GM12878 (cell line): ENCODE measurements at regions not wholly inside any gene's neighbourhood (a gene's known extent, or its start where the extent isn't known, plus 50 kb on each side); places are given as distances from the start of the nearest gene placed in this dataset.

Experiments
- ATAC-seq: fragments of 200-7000 bp; cut with Tn5 transposase; 3 replicates; pipeline ENCODE4 v1.9.1; 2020; ENCODE audit warnings: mild to moderate bottlenecking, moderate library complexity
- BruUV-seq: library from RNA; stranded (reverse); fragments of 400-500 nt; replicated peaks from 2 replicates; lab custom pipeline; 2021; lab: Mats Ljungman, UMichigan
- CTCF ChIA-PET: fragments of 300-600 bp; sonication (Branson Sonifier 250); formaldehyde crosslinking; extraction: SDS; loops from one replicate; lab custom pipeline; 2021; ENCODE audit warnings: inconsistent platforms; lab: Yijun Ruan, JAX
- POLR2A ChIA-PET: fragments of 350-600 bp; formaldehyde crosslinking; extraction: SDS; loops from one replicate; lab custom pipeline; 2021; ENCODE audit warnings: inconsistent platforms; lab: Charles Lee
- RAD21 ChIA-PET: fragments of 300-600 bp; sonication (Branson Sonifier 250); formaldehyde crosslinking; loops from one replicate; lab custom pipeline; 2023; ENCODE audit warnings: antibody characterized with exemption; ENCODE audit not compliant: unreplicated experiment; lab: Charles Lee
- SMC1A ChIA-PET: fragments of 300-600 bp; sonication (Branson Sonifier 250); formaldehyde crosslinking; loops from one replicate; lab custom pipeline; 2023; ENCODE audit not compliant: unreplicated experiment, uncharacterized antibody; lab: Charles Lee
- DNase-seq: peaks from one replicate; pipeline ENCODE4 v3.0.0-alpha.2; 2011; ENCODE audit warnings: low read depth, low spot score
- FAIRE-seq: peaks from 3 replicates; lab custom pipeline; 2011; peaks lifted over from hg19 to GRCh38; lab: Jason Lieb, UNC
- H2AFZ ChIP-seq: 2 replicates; pipeline ENCODE4 v1.6.0; 2011; ENCODE audit warnings: low read depth, low read length, control low read depth; ENCODE audit not compliant: control insufficient read depth
- H3K27ac ChIP-seq: 2 replicates; pipeline ENCODE4 v1.5.1; 2011; ENCODE audit warnings: control low read depth; ENCODE audit not compliant: control insufficient read depth, insufficient read depth
- H3K27me3 ChIP-seq, 2 experiments: replicated peaks in 1 of 2; 2 replicates each; pipeline versions ENCODE4 v1.6.0 to v1.6.1; 2011; ENCODE audit warnings: low read length in 1 of 2; ENCODE audit not compliant: control insufficient read depth in 2 of 2, insufficient read depth in 2 of 2
- H3K36me3 ChIP-seq, 2 experiments: 2 replicates each; pipeline ENCODE4 v1.5.1; 2011; ENCODE audit warnings: low read length in 1 of 2; ENCODE audit not compliant: control insufficient read depth in 2 of 2, insufficient read depth in 2 of 2
- H3K4me1 ChIP-seq: 2 replicates; pipeline ENCODE4 v1.6.1; 2011; ENCODE audit warnings: mild to moderate bottlenecking, low read length, moderate library complexity, mixed read lengths; ENCODE audit not compliant: control insufficient read depth, insufficient read depth
- H3K4me2 ChIP-seq: 2 replicates; pipeline ENCODE4 v1.6.0; 2011; ENCODE audit warnings: control low read depth; ENCODE audit not compliant: control insufficient read depth, insufficient read depth
- H3K4me3 ChIP-seq: fragments of 200-600 bp; sonication (generic); 2 replicates; pipeline ENCODE4 v1.5.1; 2016
- H3K79me2 ChIP-seq: 2 replicates; pipeline ENCODE4 v1.6.0; 2011; ENCODE audit warnings: low read length; ENCODE audit not compliant: control insufficient read depth, insufficient read depth
- H3K9ac ChIP-seq: 2 replicates; pipeline ENCODE4 v1.8.0; 2011; ENCODE audit warnings: low read length, control low read depth, mixed read lengths; ENCODE audit not compliant: control insufficient read depth, insufficient read depth
- H3K9me3 ChIP-seq: replicated peaks from 3 replicates; pipeline ENCODE4 v1.5.1; 2011; ENCODE audit warnings: mild to moderate bottlenecking, low read length; ENCODE audit not compliant: control insufficient read depth, insufficient read depth
- H4K20me1 ChIP-seq: 2 replicates; pipeline ENCODE4 v1.6.0; 2011; ENCODE audit not compliant: control insufficient read depth, insufficient read depth
- BMI1 ChIP-seq: fragments of 450-650 bp; IDR thresholded peaks from 2 replicates; pipeline ENCODE4 v1.6.1; 2016; ENCODE audit warnings: mild to moderate bottlenecking, moderate library complexity, borderline replicate concordance
- BRCA1 ChIP-seq: IDR thresholded peaks from 2 replicates; pipeline ENCODE4 v1.6.1; 2011; ENCODE audit warnings: low read depth, low read length, improper control_type of control experiment
- CREB1 ChIP-seq: IDR thresholded peaks from 2 replicates; pipeline ENCODE4 v1.6.1; 2012; ENCODE audit warnings: low read depth, mild to moderate bottlenecking, inconsistent platforms
- EP300 ChIP-seq, 2 experiments: fragments of 150-350 bp in 1 of 2; IDR thresholded peaks; 2 replicates each; pipeline ENCODE4 v1.6.1; 2011 to 2012; ENCODE audit warnings: low read depth in 2 of 2, low read length in 2 of 2, borderline replicate concordance in 1 of 2, improper control_type of control experiment in 1 of 2, inconsistent platforms in 1 of 2; ENCODE audit not compliant: control insufficient read depth in 1 of 2
- HCFC1 ChIP-seq: fragments of 150-350 bp; IDR thresholded peaks from 2 replicates; pipeline ENCODE4 v1.6.1; 2014; ENCODE audit warnings: low read length
- HDGF ChIP-seq: fragments of 450-650 bp; IDR thresholded peaks from 2 replicates; pipeline ENCODE4 v1.6.1; 2016; ENCODE audit warnings: antibody characterized with exemption
- NFIC ChIP-seq: IDR thresholded peaks from 2 replicates; pipeline ENCODE4 v1.6.1; 2012; ENCODE audit warnings: low read depth, mild to moderate bottlenecking, inconsistent platforms, low read length, moderate library complexity
- NKRF ChIP-seq: fragments of 450-650 bp; conservative IDR thresholded peaks from 2 replicates; pipeline ENCODE4 v1.6.1; 2017; ENCODE audit warnings: mild to moderate bottlenecking, moderate library complexity
- RB1 ChIP-seq: fragments of 450-650 bp; formaldehyde crosslinking; IDR thresholded peaks from 2 replicates; pipeline ENCODE4 v1.6.1; 2017; ENCODE audit warnings: mild to moderate bottlenecking, borderline replicate concordance
- RFX5 ChIP-seq: IDR thresholded peaks from 2 replicates; pipeline ENCODE4 v1.6.1; 2011; ENCODE audit warnings: low read depth, low read length, improper control_type of control experiment
- SMARCA5 ChIP-seq: fragments of 450-650 bp; IDR thresholded peaks from 2 replicates; pipeline ENCODE4 v1.6.1; 2017; ENCODE audit warnings: mild to moderate bottlenecking
- STAT1 ChIP-seq: fragments of 450-650 bp; conservative IDR thresholded peaks from 2 replicates; pipeline ENCODE4 v1.6.1; 2014; ENCODE audit warnings: antibody characterized with exemption, mild to moderate bottlenecking
- STAT3 ChIP-seq: IDR thresholded peaks from 2 replicates; pipeline ENCODE4 v1.6.1; 2011; ENCODE audit warnings: low read depth, low read length, improper control_type of control experiment
- TCF12 ChIP-seq: IDR thresholded peaks from 2 replicates; pipeline ENCODE4 v1.6.1; 2011; ENCODE audit warnings: low read depth, mild to moderate bottlenecking, low read length
- WGBS: methylation state at CpG from one replicate; pipeline ENCODE4 v1.1.6; 2016; ENCODE audit warnings: low lambda C conversion rate; ENCODE audit not compliant: insufficient replicate concordance, insufficient coverage; ENCODE audit errors: missing lambda C conversion rate; 5-methylcytosine and 5-hydroxymethylcytosine counted together
- in situ Hi-C: fragments of 300-500 bp; cut with MboI; formaldehyde crosslinking; loops from 9 replicates; pipeline ENCODE4 v1.14.3; 2018; ENCODE audit warnings: mixed read lengths
- intact Hi-C: fragments of 100-400 bp; cut with micrococcal nuclease; formaldehyde crosslinking; loops from one replicate; pipeline ENCODE4 v1.14.2; 2022; ENCODE audit not compliant: unreplicated experiment
- TF ChIP-seq, protein P1 (sequence below): fragments of 450-650 bp; IDR thresholded peaks from 2 replicates; pipeline ENCODE4 v1.6.1; 2016; ENCODE audit warnings: mild to moderate bottlenecking
- TF ChIP-seq, protein P2 (sequence below): IDR thresholded peaks from 2 replicates; pipeline ENCODE4 v1.6.1; 2012; ENCODE audit warnings: low read depth, low read length, improper control_type of control experiment

GRCh38 chr4:128604840-128605239, 204.7 kb upstream of the JADE1 start:
- BruUV-seq, result no TSS peak
- TF ChIP-seq BRCA1 (no peak), CREB1 (0 out of 2 replicates have a peak, but pooled peaks have one; percentile 24)
- TF ChIP-seq, all 136 proteins: peak for 1
- no peak for FAIRE-seq
- Histone ChIP-seq H3K4me2 (no peak overlapping the region), H3K79me2 (no peaks in the 10 kb centered on the region), H3K36me3 (no peaks in the 10 kb centered on the region), H2AFZ (no peak overlapping the region), H3K4me3 (no peak overlapping the region), H3K27ac (no peak overlapping the region), H4K20me1 (no peaks in the 10 kb centered on the region), H3K9me3 (no peaks in the 10 kb centered on the region), H3K27me3 (no peaks in the 10 kb centered on the region; a peak in 1 of 4 replicates), H3K9ac (no peak overlapping the region), H3K4me1 (no peaks in the 10 kb centered on the region)
- WGBS, result 25% methylated on average over 2 of the region's 2 CpGs
- CTCF ChIA-PET, result interaction anchor here (0.6 to 1.5 kb wide), 3 partner anchors 30 to 122 kb away, joined by 3 to 6 read pairs (median 6); no protein-coding TSS in a partner anchor
- intact Hi-C loops, result no loop called here
- no peak for DNase-seq
- POLR2A ChIA-PET, result no interaction called here
- SMC1A ChIA-PET, result interaction anchor here (0.6 kb wide), 1 partner anchor 199 kb away, joined by 3 read pairs; no protein-coding TSS in a partner anchor
- in situ Hi-C loops, result no loop called here
- ATAC-seq, result no peak
- RAD21 ChIA-PET, result interaction anchor here (1.4 kb wide), 1 partner anchor 70 kb away, joined by 4 read pairs; no protein-coding TSS in a partner anchor

- Histone ChIP-seq H3K27me3 (no peaks in the 10 kb centered on the region; a peak in 1 of 4 replicates), H3K4me2 (no peak overlapping the region), H2AFZ (no peak overlapping the region), H3K36me3 (no peaks in the 10 kb centered on the region), H3K9ac (no peak overlapping the region), H3K4me1 (no peaks in the 10 kb centered on the region), H3K9me3 (no peaks in the 10 kb centered on the region), H3K4me3 (no peak overlapping the region), H3K79me2 (no peaks in the 10 kb centered on the region), H3K27ac (no peak overlapping the region), H4K20me1 (no peaks in the 10 kb centered on the region)
- ChIA-PET SMC1A (interaction anchor here (0.6 kb wide), 1 partner anchor 200 kb away, joined by 3 read pairs; no protein-coding TSS in a partner anchor), CTCF (interaction anchor here (0.6 to 1.5 kb wide), 4 partner anchors 30 to 121 kb away, joined by 3 to 6 read pairs (median 4); no protein-coding TSS in a partner anchor), POLR2A (no interaction called here), RAD21 (interaction anchor here (1.4 kb wide), 1 partner anchor 71 kb away, joined by 4 read pairs; no protein-coding TSS in a partner anchor)
- WGBS, result 67% methylated on average over 1 of the region's 1 CpG
- ATAC-seq (no peak), DNase-seq (no peak), FAIRE-seq (no peak)
- intact Hi-C loops (no loop called here), in situ Hi-C loops (no loop called here)
- no TSS peak for BruUV-seq
- no peak for TF ChIP-seq EP300 (IDR thresholded peaks at IDR 0.05; ENCODE audit: borderline replicate concordance in 1 of 2, control insufficient read depth in 1 of 2, low read depth in 2 of 2, low read length in 2 of 2)
- TF ChIP-seq STAT1, result no peak
- no peak for TF ChIP-seq BMI1
- TF ChIP-seq RFX5, result no peak
- TF ChIP-seq, protein P1, sequence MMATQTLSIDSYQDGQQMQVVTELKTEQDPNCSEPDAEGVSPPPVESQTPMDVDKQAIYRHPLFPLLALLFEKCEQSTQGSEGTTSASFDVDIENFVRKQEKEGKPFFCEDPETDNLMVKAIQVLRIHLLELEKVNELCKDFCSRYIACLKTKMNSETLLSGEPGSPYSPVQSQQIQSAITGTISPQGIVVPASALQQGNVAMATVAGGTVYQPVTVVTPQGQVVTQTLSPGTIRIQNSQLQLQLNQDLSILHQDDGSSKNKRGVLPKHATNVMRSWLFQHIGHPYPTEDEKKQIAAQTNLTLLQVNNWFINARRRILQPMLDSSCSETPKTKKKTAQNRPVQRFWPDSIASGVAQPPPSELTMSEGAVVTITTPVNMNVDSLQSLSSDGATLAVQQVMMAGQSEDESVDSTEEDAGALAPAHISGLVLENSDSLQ, result no peak
- no peak for TF ChIP-seq HDGF
- no peak for TF ChIP-seq HCFC1
- TF ChIP-seq NFIC, result no peak
- TF ChIP-seq STAT3, result no peak
- TF ChIP-seq, protein P2, sequence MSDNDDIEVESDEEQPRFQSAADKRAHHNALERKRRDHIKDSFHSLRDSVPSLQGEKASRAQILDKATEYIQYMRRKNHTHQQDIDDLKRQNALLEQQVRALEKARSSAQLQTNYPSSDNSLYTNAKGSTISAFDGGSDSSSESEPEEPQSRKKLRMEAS, result no peak
- no peak for TF ChIP-seq TCF12
- TF ChIP-seq SMARCA5, result no peak
- TF ChIP-seq NKRF, result no peak
- no peak for TF ChIP-seq RB1
These were observed 205.3 kb upstream of the JADE1 start for GRCh38 chr4:128604204-128604603.
